H1 (cell line): ENCODE measurements at regions not wholly inside any gene's neighbourhood (a gene's known extent, or its start where the extent isn't known, plus 50 kb on each side); places are given as distances from the start of the nearest gene placed in this dataset.

Experiments
- CTCF ChIA-PET: fragments of 300-600 bp; sonication (Branson Sonifier 250); formaldehyde crosslinking; loops from one replicate; lab custom pipeline; 2021; ENCODE audit not compliant: partially characterized antibody; lab: Charles Lee
- POLR2A ChIA-PET: fragments of 300-600 bp; sonication (Branson Sonifier 250); formaldehyde crosslinking; loops from one replicate; lab custom pipeline; 2021; ENCODE audit warnings: inconsistent platforms; ENCODE audit not compliant: partially characterized antibody; lab: Charles Lee
- DNase-seq, 2 experiments: peaks; one replicate each; pipeline versions ENCODE4 v3.0.0 to v3.0.0-alpha.2; 2010 to 2022; ENCODE audit warnings: low spot score in 2 of 2, low read depth in 1 of 2, mixed read lengths in 1 of 2
- FAIRE-seq: peaks from 2 replicates; lab custom pipeline; 2011; peaks lifted over from hg19 to GRCh38; lab: Jason Lieb, UNC
- H2AFZ ChIP-seq: 2 replicates; pipeline ENCODE4 v1.8.1; 2012; ENCODE audit warnings: low read length, inconsistent platforms
- H2AK5ac ChIP-seq: 2 replicates; pipeline ENCODE4 v1.6.1; 2013; ENCODE audit warnings: low read depth, low read length
- H2BK120ac ChIP-seq: replicated peaks from 2 replicates; pipeline ENCODE3; 2013; ENCODE audit warnings: low read depth, low read length, inconsistent platforms
- H2BK12ac ChIP-seq: 2 replicates; pipeline ENCODE4 v1.6.1; 2013; ENCODE audit warnings: low read depth, low read length
- H2BK15ac ChIP-seq: 2 replicates; pipeline ENCODE4 v1.6.1; 2013; ENCODE audit warnings: low read length
- H2BK20ac ChIP-seq: 2 replicates; pipeline ENCODE4 v1.6.1; 2013; ENCODE audit warnings: low read length
- H2BK5ac ChIP-seq: 2 replicates; pipeline ENCODE4 v1.6.1; 2013; ENCODE audit warnings: low read depth, low read length
- H3K14ac ChIP-seq: 2 replicates; pipeline ENCODE4 v1.6.1; 2013; ENCODE audit warnings: inconsistent platforms; ENCODE audit not compliant: insufficient read length
- H3K18ac ChIP-seq: 2 replicates; pipeline ENCODE4 v1.6.1; 2013; ENCODE audit warnings: low read length; ENCODE audit errors: extremely low read depth
- H3K23ac ChIP-seq: 2 replicates; pipeline ENCODE4 v1.6.1; 2013; ENCODE audit warnings: inconsistent platforms; ENCODE audit not compliant: insufficient read length
- H3K23me2 ChIP-seq: 2 replicates; pipeline ENCODE4 v1.6.1; 2013; ENCODE audit warnings: low read depth, low read length
- H3K27ac ChIP-seq: 2 replicates; pipeline ENCODE4 v1.6.1; 2011; ENCODE audit warnings: low read depth, low read length, inconsistent platforms
- H3K27me3 ChIP-seq, 4 experiments: replicated peaks in 1 of 4; 1 replicate in 1 of 4; 2 replicates in 3 of 4; pipeline versions ENCODE4 v1.6.1 to v1.8.1; 2011 to 2013; ENCODE audit warnings: low read length in 3 of 4, mild to moderate bottlenecking in 3 of 4, inconsistent platforms in 2 of 4, mixed read lengths in 2 of 4, moderate library complexity in 1 of 4; ENCODE audit not compliant: control insufficient read depth in 3 of 4, insufficient read depth in 3 of 4; ENCODE audit errors: extremely low read depth in 1 of 4
- H3K36me3 ChIP-seq, 4 experiments: 2 replicates each; pipeline versions ENCODE4 v1.6.1 to v1.8.1; 2011 to 2013; ENCODE audit warnings: mild to moderate bottlenecking in 4 of 4, low read length in 3 of 4, moderate library complexity in 2 of 4, control low read depth in 1 of 4, inconsistent platforms in 1 of 4; ENCODE audit not compliant: insufficient read depth in 4 of 4, control insufficient read depth in 2 of 4
- H3K4ac ChIP-seq: replicated peaks from 2 replicates; pipeline ENCODE3; 2013; ENCODE audit warnings: low read length, low read depth, mixed read lengths, inconsistent platforms; ENCODE audit not compliant: insufficient read length
- H3K4me1 ChIP-seq, 4 experiments: replicated peaks in 1 of 4; 1 replicate in 1 of 4; 2 replicates in 3 of 4; pipeline versions ENCODE4 v1.6.1 to v1.8.1; 2011 to 2013; ENCODE audit warnings: low read length in 3 of 4, inconsistent platforms in 2 of 4, mixed read lengths in 1 of 4; ENCODE audit not compliant: insufficient read depth in 4 of 4, control insufficient read depth in 3 of 4
- H3K4me2 ChIP-seq, 2 experiments: 2 replicates each; pipeline versions ENCODE4 v1.6.1 to v1.8.1; 2011 to 2013; ENCODE audit warnings: low read depth in 2 of 2, low read length in 2 of 2, control low read depth in 1 of 2, inconsistent platforms in 1 of 2, mild to moderate bottlenecking in 1 of 2; ENCODE audit not compliant: insufficient read depth in 1 of 2
- H3K4me3 ChIP-seq, 4 experiments: fragments of 200-600, 300-600 bp in 1 of 4; sonication (generic), shearing (Covaris generic), sonication (Bioruptor Twin) in 1 of 4; 2 replicates each; pipeline versions ENCODE4 v1.5.1 to v1.8.1; 2011 to 2016; ENCODE audit warnings: low read length in 4 of 4, low read depth in 3 of 4, control low read depth in 2 of 4, inconsistent platforms in 2 of 4, mild to moderate bottlenecking in 2 of 4, mixed read lengths in 1 of 4, moderate library complexity in 1 of 4; ENCODE audit not compliant: insufficient read depth in 2 of 4; ENCODE audit errors: extremely low read depth in 1 of 4
- H3K56ac ChIP-seq: replicated peaks from 2 replicates; pipeline ENCODE3; 2013; ENCODE audit warnings: low read depth, mild to moderate bottlenecking, mixed read lengths, low read length, inconsistent platforms; ENCODE audit not compliant: insufficient read length
- H3K79me1 ChIP-seq: 2 replicates; pipeline ENCODE4 v1.6.1; 2013; ENCODE audit warnings: low read depth, low read length, control low read depth
- H3K79me2 ChIP-seq, 2 experiments: 2 replicates each; pipeline versions ENCODE4 v1.6.1 to v1.8.1; 2012 to 2013; ENCODE audit warnings: low read length in 2 of 2, mild to moderate bottlenecking in 2 of 2, inconsistent platforms in 1 of 2; ENCODE audit not compliant: insufficient read depth in 2 of 2, control insufficient read depth in 1 of 2
- H3K9ac ChIP-seq, 4 experiments: replicated peaks in 1 of 4; 1 replicate in 1 of 4; 2 replicates in 3 of 4; pipeline versions ENCODE4 v1.6.1 to v1.8.1; 2011 to 2013; ENCODE audit warnings: low read depth in 3 of 4, low read length in 3 of 4, control low read depth in 2 of 4, mild to moderate bottlenecking in 2 of 4, moderate library complexity in 2 of 4, inconsistent platforms in 1 of 4; ENCODE audit errors: extremely low read depth in 1 of 4
- H3K9me3 ChIP-seq, 2 experiments: 2 replicates each; pipeline versions ENCODE4 v1.6.1 to v1.8.1; 2012 to 2013; ENCODE audit warnings: mild to moderate bottlenecking in 2 of 2, moderate library complexity in 2 of 2, control low read depth in 1 of 2, inconsistent platforms in 1 of 2, low read depth in 1 of 2, low read length in 1 of 2, mixed read lengths in 1 of 2; ENCODE audit not compliant: insufficient read depth in 2 of 2
- H4K20me1 ChIP-seq, 2 experiments: replicated peaks in 1 of 2; 2 replicates each; pipeline versions ENCODE3 to v1.8.1; 2011 to 2013; ENCODE audit warnings: inconsistent platforms in 2 of 2, low read length in 2 of 2, mild to moderate bottlenecking in 1 of 2; ENCODE audit not compliant: insufficient read depth in 2 of 2, control insufficient read depth in 1 of 2
- H4K5ac ChIP-seq: 2 replicates; pipeline ENCODE4 v1.6.1; 2013; ENCODE audit warnings: low read length, low read depth, mixed read lengths, inconsistent platforms; ENCODE audit not compliant: insufficient read length
- H4K8ac ChIP-seq: 2 replicates; pipeline ENCODE4 v1.8.0; 2013; ENCODE audit warnings: mild to moderate bottlenecking, moderate library complexity, low read length, inconsistent platforms; ENCODE audit not compliant: insufficient read depth; ENCODE audit errors: extremely low read depth
- H4K91ac ChIP-seq: replicated peaks from 2 replicates; pipeline ENCODE3; 2013; ENCODE audit warnings: low read length, mixed read lengths, inconsistent platforms; ENCODE audit not compliant: insufficient read length
- CHD1 ChIP-seq: IDR thresholded peaks from 2 replicates; pipeline ENCODE4 v1.6.1; 2012; ENCODE audit warnings: low read depth, low read length, improper control_type of control experiment
- CREB1 ChIP-seq: IDR thresholded peaks from 2 replicates; pipeline ENCODE4 v1.6.1; 2012; ENCODE audit warnings: inconsistent platforms
- SIRT6 ChIP-seq: IDR thresholded peaks from one replicate; pipeline ENCODE4 v1.7.1; 2012; ENCODE audit warnings: low read length, inconsistent platforms
- WGBS, 2 experiments: shearing (Covaris generic) in 1 of 2; methylation state at CpG; one replicate each; pipeline versions ENCODE4 v1.1.6 to v1.1.7; 2013 to 2015; ENCODE audit warnings: low lambda C conversion rate in 2 of 2, mixed read lengths in 2 of 2, inconsistent platforms in 1 of 2, low coverage in 1 of 2, missing lambda C conversion rate in 1 of 2; ENCODE audit not compliant: insufficient replicate concordance in 2 of 2, insufficient coverage in 1 of 2, insufficient read length in 1 of 2; ENCODE audit errors: extremely low coverage in 1 of 2, missing lambda C conversion rate in 1 of 2; 5-methylcytosine and 5-hydroxymethylcytosine counted together

- Histone ChIP-seq H3K4ac (no peak overlapping the region), H2BK120ac (no peak overlapping the region), H2BK20ac (no peak overlapping the region), H3K23me2 (no peaks in the 10 kb centered on the region), H3K27me3 (no peaks in the 10 kb centered on the region; a peak in 1 of 7 replicates), H4K91ac (no peak overlapping the region), H2BK15ac (no peak overlapping the region), H2BK12ac (no peak overlapping the region), H3K9ac (no peak overlapping the region), H2BK5ac (no peak overlapping the region), H3K14ac (no peak overlapping the region), H3K4me2 (no peak overlapping the region), H3K79me1 (no peaks in the 10 kb centered on the region), H4K5ac (no peak overlapping the region), H3K27ac (no peak overlapping the region), H4K20me1 (no peaks in the 10 kb centered on the region), H3K23ac (no peak overlapping the region), H3K56ac (no peak overlapping the region), H3K36me3 (no peaks in the 10 kb centered on the region), H3K9me3 (no peaks in the 10 kb centered on the region), H3K4me3 (no peak overlapping the region), H3K18ac (no peak overlapping the region), H2AFZ (no peak overlapping the region), H4K8ac (no peak overlapping the region), H3K79me2 (no peaks in the 10 kb centered on the region), H3K4me1 (no peaks in the 10 kb centered on the region), H2AK5ac (no peak overlapping the region)
- CTCF ChIA-PET = interaction anchor here (0.7 to 1.4 kb wide), 5 partner anchors 12 to 242 kb away, joined by 3 to 6 read pairs (median 4); no protein-coding TSS in a partner anchor
- WGBS, 2 experiments = 73% methylated on average over 7 of the region's 7 CpGs; no CpG with 5 or more reads in 1 of the 2 experiments
- POLR2A ChIA-PET = interaction anchor here (1.1 kb wide), 1 partner anchor 221 kb away, joined by 3 read pairs; no protein-coding TSS in a partner anchor
- FAIRE-seq (no peak), DNase-seq (no peak)
- TF ChIP-seq CHD1 (no peak), SIRT6 (no peak), CREB1 (no peak)
These were observed 170.2 kb upstream of the CDYL start for GRCh38 chr6:4606016-4606415.
